GM19397 (cell line): ENCODE measurements at regions not wholly inside any gene's neighbourhood (a gene's known extent, or its start where the extent isn't known, plus 50 kb on each side); places are given as distances from the start of the nearest gene placed in this dataset.
"Not testable (repeated sequence)": the region's sequence is repeated elsewhere in the genome, so short reads cannot be mapped to it uniquely, and the experiment has no call there.

Source experiments
- ATAC-seq: cut with Tn5 transposase; IDR thresholded peaks from one replicate; pipeline ENCODE4 v1.9.1; 2021; ENCODE audit warnings: mild to moderate bottlenecking, moderate library complexity; ENCODE audit not compliant: unreplicated experiment

DNA sequence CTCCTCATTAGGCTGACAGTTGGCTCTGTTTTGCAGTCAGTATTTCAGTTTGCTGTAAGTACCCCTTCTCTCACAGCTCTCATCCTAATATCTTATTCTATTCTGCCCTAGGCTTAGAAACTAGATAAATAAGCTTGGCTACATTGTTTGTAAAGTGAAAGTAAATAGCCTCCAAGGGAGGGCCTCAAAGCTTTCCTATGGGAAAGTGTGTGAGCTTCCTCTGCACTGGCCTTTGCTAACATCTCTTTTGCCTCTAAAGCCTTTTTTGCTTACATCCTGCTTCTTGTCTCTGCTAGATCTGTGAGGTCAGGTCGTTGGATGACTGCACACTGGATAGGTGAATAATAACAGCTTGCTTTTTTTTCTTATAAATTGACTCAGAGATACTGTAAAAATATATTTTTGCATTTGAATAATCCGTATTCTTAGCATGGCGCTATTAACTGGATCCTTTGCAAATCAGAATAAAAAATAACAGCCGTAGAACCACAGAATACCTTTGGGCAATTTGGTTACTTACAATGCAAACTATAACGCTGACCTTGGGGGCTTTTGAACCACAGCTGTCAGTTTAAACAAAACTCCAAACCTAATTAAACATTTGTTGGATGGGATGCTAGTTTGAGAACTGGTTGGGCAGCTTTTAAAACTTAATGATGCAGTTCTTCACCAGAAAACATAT, 55.1 kb downstream of the TTC6 start:
- no peak for ATAC-seq

DNA sequence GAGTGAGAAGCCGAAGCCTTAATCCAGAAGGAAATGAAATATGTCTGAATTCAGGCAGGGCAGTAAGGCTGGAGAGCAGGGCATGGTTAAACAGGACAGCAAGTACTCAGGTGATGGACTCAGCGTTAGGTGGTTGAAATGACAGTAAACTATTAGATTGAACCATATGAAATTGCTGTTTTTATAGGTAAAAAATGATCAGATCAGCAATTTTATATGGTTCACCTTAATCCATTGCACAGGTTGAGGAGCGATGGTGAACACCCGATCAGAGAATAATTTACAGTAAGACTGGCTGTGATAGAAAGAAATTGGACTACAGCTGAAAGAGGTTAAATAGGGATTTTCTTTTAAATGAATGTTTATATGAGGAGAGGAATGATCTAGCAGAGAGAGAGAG, 56.6 kb downstream of the TTC6 start:
- no peak for ATAC-seq

- ATAC-seq: no peak
Observed at GRCh38 chr14:37655418-37655817, 60.0 kb downstream of the TTC6 start.

DNA sequence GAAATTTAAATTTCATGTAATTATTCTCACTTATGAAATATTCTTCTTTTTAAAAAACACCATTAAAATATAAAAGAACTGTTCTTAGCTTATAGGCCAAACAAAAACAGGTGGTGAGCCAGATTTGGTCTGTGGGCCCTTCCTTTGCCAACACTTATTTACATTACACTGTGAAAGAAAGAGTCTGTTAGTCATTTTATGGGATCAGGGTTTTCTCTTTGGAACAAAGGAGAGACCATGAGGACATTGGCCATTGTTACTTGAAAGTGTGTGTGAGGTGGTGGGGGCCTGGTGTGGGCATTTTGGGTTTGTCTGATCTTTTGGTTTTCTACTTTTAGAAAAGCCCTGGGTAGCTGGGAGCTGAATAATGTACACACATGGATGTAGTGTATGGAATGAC, 62.7 kb downstream of the TTC6 start:
- ATAC-seq: no peak

DNA sequence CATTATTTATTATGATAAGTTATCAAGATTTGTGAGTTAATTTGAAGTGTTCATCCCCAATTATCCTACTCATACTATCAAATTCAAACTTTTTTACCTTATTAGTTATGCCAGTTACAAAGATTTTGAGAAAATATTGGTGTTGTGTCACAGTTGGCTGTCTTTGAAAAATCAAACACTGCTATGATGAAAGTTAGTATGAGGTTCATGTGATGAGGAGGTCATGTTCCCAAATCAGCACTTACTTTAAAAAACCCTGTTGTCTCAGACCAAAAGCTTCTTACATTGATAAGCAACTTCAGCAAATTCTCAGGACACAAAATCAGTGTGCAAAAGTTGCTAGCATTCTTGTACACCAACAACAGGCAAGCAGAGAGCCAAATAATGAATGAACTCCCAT, 68.1 kb downstream of the TTC6 start:
- ATAC-seq: no peak

DNA sequence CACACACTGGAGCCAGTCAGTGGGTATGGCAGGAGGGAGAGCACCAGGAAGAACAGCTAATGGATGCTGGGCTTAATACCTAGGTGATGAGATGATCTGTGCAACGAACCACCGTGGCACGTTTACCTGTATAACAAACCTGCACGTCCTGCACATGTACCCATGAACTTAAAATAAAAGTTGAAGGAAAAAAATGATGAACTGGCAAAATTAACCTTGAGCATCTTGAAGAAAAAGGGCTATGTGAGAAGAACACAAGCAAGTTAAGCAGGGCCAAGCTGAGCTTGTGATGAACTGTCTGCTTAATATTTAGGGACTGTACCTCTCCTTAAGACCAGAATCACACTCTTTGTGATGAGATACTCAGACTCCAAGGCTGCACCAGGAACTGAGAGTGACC, 70.0 kb downstream of the TTC6 start:
- no peak for ATAC-seq

DNA sequence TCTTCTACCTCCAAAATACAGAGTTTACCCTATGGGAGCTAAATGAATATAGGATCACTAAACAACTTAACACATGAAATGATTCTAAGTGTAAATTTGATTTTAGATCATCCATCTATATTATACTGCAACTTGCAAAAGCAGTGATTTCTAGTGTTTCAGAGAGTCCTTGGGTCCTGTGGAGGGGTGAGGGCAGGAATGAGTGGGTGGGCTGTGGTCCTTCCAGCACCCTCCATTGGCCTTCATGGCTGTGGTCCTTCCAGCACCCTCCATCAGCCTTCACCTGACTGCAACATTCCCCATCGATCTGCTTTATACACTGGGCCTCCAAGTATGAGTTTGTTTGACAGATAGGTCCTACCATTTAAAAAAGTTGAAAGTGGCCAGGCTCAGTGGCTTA, 70.5 kb downstream of the TTC6 start:
- ATAC-seq: no peak

DNA sequence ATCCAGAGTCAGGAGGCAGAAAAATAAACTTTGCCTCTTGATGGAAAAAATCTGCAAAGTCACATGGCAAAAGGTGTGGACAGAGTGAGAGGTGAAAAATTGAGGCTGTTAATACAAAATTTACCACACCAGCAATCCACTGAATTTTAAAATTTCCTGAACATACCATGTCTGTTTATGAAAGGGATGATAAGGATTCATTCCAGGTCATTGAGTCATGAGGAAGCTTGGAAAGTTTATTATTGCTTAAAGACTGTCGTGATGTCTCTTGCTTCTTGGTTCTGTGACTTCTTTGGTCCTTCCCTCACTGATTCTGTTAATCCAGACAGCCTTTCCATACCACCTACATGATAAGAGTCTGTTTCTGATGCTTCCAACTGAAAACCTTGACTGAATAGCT, 73.2 kb downstream of the TTC6 start:
- ATAC-seq: no peak

DNA sequence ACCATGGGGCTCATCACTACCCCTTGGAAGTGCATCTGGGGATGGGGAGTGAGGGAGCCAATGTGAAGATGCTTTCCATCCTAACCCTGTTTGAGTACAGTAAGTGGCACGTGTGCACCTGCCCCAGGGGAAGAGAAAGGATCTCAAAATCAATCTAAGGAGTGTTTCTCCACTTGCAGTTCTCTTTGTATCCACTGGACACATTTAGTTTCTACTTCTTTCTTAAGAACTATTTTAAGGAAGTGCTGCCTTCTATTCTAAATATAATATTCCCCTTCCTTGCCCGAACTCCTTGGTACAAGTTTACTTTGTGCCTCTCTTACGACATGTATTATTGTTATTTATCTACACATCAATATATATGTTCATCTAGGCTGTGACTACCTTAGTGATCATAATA, 73.8 kb downstream of the TTC6 start:
- ATAC-seq: no peak

DNA sequence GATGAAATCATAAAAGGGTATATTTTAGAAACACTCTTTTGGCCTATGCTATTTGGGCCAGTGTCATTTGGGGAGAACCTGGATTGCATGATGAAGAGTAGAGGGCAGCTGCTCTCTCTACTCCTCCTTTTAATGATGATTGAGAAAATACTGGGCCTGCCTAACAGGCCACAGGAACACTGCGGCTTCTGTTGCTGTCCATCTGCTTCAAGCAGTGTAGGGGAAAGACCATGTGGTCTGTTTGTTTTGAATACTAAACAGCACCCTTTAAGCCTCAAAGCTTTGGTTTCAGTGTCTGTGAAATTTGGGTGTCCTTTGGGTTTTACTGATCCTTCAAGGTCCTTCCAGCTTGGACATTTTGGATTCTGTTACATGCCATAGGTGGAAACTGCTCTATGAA, 78.0 kb downstream of the TTC6 start:
- ATAC-seq: no peak

DNA sequence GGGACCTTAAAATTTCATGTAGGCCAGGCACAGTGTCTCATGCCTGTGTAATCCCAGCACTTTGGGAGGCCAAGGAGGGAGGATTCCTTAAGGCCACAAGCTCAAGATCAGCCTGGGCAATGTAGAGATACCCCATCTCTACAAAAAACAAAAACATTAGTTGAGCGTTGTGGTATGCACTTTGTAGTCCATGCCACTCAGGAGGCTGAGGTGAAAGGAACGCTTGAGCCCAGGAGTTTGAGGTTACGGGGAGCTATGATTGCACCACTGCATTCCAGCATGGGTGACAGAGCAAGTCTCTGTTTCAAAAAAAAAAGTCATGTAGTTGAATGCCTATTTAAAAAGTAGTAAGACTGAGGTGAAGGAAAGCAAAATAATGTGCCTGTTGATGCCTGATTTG, 83.5 kb downstream of the TTC6 start:
- no peak for ATAC-seq

- no peak for ATAC-seq
Observed at GRCh38 chr14:37681486-37681885, 86.1 kb downstream of the TTC6 start.

DNA sequence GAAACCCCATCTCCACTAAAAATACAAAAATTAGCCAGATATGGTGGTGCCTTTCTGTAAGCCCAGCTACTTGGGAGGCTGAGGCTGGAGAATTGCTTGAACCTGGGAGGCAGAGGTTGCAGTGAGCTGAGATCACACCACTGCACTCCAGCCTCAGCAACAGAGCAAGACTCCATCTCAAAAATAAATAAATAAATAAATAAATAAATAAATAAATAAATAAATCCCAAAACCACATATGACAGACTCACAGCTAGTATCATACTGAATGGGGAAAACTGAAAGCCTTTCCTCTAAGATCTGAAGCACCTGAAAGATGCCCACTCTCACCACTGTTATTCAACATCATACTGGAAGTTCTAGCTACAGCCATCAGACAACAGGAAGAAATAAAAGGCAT, 97.3 kb downstream of the TTC6 start:
- not testable (repeated sequence) for ATAC-seq

DNA sequence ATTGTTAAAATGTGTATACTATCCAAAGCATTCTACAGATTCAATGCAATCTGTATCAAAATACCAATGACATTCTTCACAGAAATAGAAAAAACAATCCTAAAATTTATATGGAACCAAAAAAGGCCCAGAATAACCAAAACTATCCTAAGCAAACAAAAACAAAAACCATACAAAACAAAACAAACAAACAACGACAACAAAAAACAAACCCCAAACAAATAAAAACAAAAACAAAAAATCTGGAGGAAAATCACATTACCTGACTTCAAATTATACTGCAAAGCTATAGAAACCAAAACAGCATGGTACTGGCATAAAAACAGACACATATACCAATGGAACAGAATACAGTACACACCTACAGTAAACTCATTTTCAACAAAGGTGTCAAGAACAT, 98.0 kb downstream of the TTC6 start:
- not testable (repeated sequence) for ATAC-seq

GRCh38 chr14:37695866-37696265, 100.4 kb downstream of the TTC6 start:
- no peak for ATAC-seq

GRCh38 chr14:37697489-37698121, 102.2 kb downstream of the TTC6 start:
- no peak for ATAC-seq

GRCh38 chr14:37698840-37699777, 103.7 kb downstream of the TTC6 start:
- no peak for ATAC-seq

- ATAC-seq: no peak
Observed at GRCh38 chr14:37707716-37708115, 112.3 kb downstream of the TTC6 start.

- no peak for ATAC-seq
Observed at GRCh38 chr14:37708481-37708880, 113.1 kb downstream of the TTC6 start.

DNA sequence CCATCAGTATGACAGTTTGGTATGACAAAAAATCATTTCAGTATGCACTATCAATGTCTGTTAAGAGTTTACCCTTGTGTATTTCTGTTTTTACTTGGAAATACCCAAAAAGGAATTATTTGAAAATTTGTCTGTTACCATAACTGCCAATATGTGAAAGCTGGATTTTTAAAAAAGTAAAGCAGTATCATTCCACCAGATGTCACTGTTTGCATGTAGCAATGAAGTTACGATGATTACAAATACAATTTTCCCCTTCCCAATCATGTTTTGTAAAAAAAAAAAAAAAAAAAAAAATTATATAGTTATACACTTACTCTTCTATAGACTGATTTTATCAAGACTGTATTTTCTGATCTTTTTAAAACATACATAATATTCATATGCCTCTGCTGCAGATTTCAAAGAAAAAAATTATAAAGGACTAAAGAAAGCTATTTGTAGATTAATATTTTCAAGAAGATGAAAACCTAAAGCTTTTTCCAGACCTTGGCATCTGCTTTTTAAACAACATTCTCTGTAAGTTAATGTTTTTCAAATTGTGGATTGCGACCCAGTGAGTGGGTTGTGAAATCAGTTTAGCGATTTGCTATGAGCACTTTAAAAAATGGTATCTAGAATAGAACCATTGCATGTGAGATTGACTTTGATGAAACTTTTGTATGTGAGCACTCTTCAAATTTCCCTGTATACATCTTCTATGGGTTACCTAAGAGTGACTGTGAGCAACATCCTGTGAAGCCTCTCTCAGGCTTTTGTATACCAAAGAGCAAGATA, 114.2 kb downstream of the TTC6 start:
- no peak for ATAC-seq

DNA sequence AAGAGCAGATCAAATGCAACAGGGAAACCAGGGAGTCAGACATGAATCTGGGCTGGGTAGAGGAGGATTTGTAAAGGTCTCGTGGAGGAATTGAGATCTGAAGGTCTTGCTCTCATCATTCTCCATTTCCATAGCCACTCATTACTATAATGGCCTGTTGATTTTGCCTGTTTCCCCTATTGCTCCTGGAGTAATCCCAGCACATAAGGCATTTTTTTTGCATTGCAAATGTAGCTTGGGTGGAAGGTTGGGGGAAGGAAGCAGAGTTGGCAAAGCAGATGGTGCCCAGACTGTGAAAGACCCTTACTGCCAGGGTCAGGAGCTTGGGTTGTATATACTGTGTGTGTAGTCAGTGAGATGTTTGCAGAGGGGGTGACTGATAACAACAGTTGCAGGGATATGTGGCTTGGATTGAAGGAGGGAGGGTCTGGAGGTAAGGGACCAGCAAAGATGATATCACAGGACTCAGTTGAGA, 116.0 kb downstream of the TTC6 start:
- no peak for ATAC-seq
